ENCODE measurements at regions not wholly inside any gene's neighbourhood (a gene's known extent, or its start where the extent isn't known, plus 50 kb on each side); places are given as distances from the start of the nearest gene placed in this dataset.

DNA sequence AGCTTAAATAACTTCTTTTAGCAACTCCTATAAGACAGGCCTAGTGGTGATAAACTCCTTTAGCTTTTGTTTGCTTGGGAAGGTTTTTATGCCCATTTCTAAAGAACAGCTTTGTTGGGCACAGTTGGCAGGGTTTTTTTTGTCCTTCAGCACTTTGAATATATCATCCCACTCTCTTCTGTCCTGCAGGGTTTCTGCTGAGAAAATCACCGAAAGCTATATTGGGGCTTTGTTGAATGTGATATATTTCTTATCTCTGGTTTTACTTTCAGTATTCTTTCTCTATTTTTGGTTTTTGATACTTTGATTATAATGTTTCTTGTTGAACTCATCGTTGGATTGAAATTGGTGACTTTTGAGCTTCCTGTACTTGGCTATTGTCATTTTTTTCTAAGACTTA, 372.8 kb upstream of the ZC3H15 start:
- Mint-ChIP-seq H3K9me3 (ENCODE audit: unreplicated experiment) (no peaks in the 10 kb centered on the region), H3K27me3 (ENCODE audit: insufficient read depth, unreplicated experiment) (peaks cover 2% of the 10 kb centered on the region), H3K36me3 (ENCODE audit: insufficient read depth, unreplicated experiment) (no peaks in the 10 kb centered on the region), H3K27ac (ENCODE audit: unreplicated experiment) (no peak overlapping the region), H3K4me1 (ENCODE audit: low read depth, unreplicated experiment) (no peaks in the 10 kb centered on the region), H3K4me3 (ENCODE audit: unreplicated experiment) (no peak overlapping the region)
- intact Hi-C loops (cut with micrococcal nuclease; ENCODE audit: unreplicated experiment): no loop called here
- H3K9me3 ChIP-seq: no peaks in the 10 kb centered on the region
- H3K27me3 ChIP-seq (replicated peaks; ENCODE audit: control insufficient read depth, insufficient read depth, low read length): no peaks in the 10 kb centered on the region
- no TSS peak for BruUV-seq (replicated peaks)
- ChIA-PET CTCF (no interaction called here), POLR2A (no interaction called here)
- H3K36me3 ChIP-seq (ENCODE audit: control insufficient read depth, insufficient read depth, low read length): no peaks in the 10 kb centered on the region
- TF ChIP-seq, protein P1, sequence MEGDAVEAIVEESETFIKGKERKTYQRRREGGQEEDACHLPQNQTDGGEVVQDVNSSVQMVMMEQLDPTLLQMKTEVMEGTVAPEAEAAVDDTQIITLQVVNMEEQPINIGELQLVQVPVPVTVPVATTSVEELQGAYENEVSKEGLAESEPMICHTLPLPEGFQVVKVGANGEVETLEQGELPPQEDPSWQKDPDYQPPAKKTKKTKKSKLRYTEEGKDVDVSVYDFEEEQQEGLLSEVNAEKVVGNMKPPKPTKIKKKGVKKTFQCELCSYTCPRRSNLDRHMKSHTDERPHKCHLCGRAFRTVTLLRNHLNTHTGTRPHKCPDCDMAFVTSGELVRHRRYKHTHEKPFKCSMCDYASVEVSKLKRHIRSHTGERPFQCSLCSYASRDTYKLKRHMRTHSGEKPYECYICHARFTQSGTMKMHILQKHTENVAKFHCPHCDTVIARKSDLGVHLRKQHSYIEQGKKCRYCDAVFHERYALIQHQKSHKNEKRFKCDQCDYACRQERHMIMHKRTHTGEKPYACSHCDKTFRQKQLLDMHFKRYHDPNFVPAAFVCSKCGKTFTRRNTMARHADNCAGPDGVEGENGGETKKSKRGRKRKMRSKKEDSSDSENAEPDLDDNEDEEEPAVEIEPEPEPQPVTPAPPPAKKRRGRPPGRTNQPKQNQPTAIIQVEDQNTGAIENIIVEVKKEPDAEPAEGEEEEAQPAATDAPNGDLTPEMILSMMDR (IDR thresholded peaks at IDR 0.05; ENCODE audit: insufficient read depth in 1 of 2, low read depth in 1 of 2, low read length in 1 of 2, severe bottlenecking in 1 of 2, unreplicated experiment in 1 of 2): no peak
- DNase-seq: no peak
- H3K4me1 ChIP-seq: no peaks in the 10 kb centered on the region
- no peak overlapping the region for H3K4me3 ChIP-seq (ENCODE audit: low read depth, low read length)

DNA sequence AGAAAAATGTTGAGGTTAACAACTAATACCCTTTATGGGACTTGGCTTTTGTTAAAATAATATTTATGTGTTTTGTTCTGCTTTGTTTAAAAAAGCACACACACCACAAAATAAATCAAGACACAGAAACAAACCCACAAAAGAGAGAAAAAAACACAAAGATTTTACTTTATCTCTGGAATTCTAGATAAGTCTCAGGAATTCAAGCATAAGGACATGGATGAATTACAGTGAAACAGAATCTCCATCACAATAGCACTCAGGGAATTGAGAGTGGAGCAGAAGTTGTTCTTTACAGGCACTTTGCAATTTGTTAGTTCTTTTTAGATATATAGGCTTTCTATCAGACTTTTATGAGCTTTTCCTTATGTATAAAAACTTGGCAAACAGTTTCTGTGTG, 360.9 kb upstream of the ZC3H15 start:
- TF ChIP-seq, protein P1 (IDR thresholded peaks at IDR 0.05; ENCODE audit: insufficient read depth in 1 of 2, low read depth in 1 of 2, low read length in 1 of 2, severe bottlenecking in 1 of 2, unreplicated experiment in 1 of 2): no peak
- BruUV-seq (replicated peaks): no TSS peak
- H3K36me3 Mint-ChIP-seq (ENCODE audit: insufficient read depth, unreplicated experiment): no peaks in the 10 kb centered on the region
- H3K4me3 Mint-ChIP-seq (ENCODE audit: unreplicated experiment): no peak overlapping the region
- Histone ChIP-seq H3K9me3 (no peaks in the 10 kb centered on the region), H3K4me3 (ENCODE audit: low read depth, low read length) (no peak overlapping the region), H3K27me3 (replicated peaks; ENCODE audit: control insufficient read depth, insufficient read depth, low read length) (no peaks in the 10 kb centered on the region), H3K36me3 (ENCODE audit: control insufficient read depth, insufficient read depth, low read length) (no peaks in the 10 kb centered on the region), H3K4me1 (no peaks in the 10 kb centered on the region)
- no peak overlapping the region for H3K27ac Mint-ChIP-seq (ENCODE audit: unreplicated experiment)
- no peaks in the 10 kb centered on the region for H3K9me3 Mint-ChIP-seq (ENCODE audit: unreplicated experiment)
- intact Hi-C loops (cut with micrococcal nuclease; ENCODE audit: unreplicated experiment): loop anchor here (5.0 kb wide), 1 partner anchor 37 kb away; no protein-coding TSS in a partner anchor
- ChIA-PET POLR2A (no interaction called here), CTCF (no interaction called here)
- no peak for DNase-seq
- H3K4me1 Mint-ChIP-seq (ENCODE audit: low read depth, unreplicated experiment): peaks cover 3% of the 10 kb centered on the region
- H3K27me3 Mint-ChIP-seq (ENCODE audit: insufficient read depth, unreplicated experiment): no peaks in the 10 kb centered on the region

DNA sequence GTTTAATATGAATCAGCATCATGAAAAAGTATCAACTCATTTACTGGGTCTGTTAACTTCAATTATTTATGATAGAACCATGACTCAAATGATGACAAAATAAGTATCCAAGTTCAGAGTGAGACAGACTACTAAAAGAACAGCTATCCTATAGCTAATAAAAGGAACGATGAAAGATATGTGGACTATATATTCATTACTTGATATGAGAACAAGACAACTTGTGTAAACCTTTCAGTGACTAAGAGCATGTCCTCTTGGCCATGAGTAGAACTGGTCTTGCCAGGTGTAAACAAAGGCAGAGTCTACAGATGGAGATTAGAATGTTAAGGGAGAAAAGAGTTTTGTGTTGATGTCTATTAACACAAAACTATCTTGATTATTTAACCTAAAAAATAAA, 360.4 kb upstream of the ZC3H15 start:
- no peak overlapping the region for H3K4me3 ChIP-seq (ENCODE audit: low read depth, low read length)
- TF ChIP-seq, protein P1 (IDR thresholded peaks at IDR 0.05; ENCODE audit: insufficient read depth in 1 of 2, low read depth in 1 of 2, low read length in 1 of 2, severe bottlenecking in 1 of 2, unreplicated experiment in 1 of 2): no peak
- no peaks in the 10 kb centered on the region for H3K4me1 ChIP-seq
- no peaks in the 10 kb centered on the region for H3K36me3 ChIP-seq (ENCODE audit: control insufficient read depth, insufficient read depth, low read length)
- intact Hi-C loops (cut with micrococcal nuclease; ENCODE audit: unreplicated experiment): loop anchor here (5.0 kb wide), 1 partner anchor 37 kb away; no protein-coding TSS in a partner anchor
- Mint-ChIP-seq H3K4me3 (ENCODE audit: unreplicated experiment) (no peak overlapping the region), H3K27ac (ENCODE audit: unreplicated experiment) (no peak overlapping the region), H3K9me3 (ENCODE audit: unreplicated experiment) (no peaks in the 10 kb centered on the region), H3K27me3 (ENCODE audit: insufficient read depth, unreplicated experiment) (no peaks in the 10 kb centered on the region), H3K36me3 (ENCODE audit: insufficient read depth, unreplicated experiment) (no peaks in the 10 kb centered on the region), H3K4me1 (ENCODE audit: low read depth, unreplicated experiment) (peaks cover 8% of the 10 kb centered on the region)
- no peak for DNase-seq
- no peaks in the 10 kb centered on the region for H3K27me3 ChIP-seq (replicated peaks; ENCODE audit: control insufficient read depth, insufficient read depth, low read length)
- BruUV-seq (replicated peaks): no TSS peak
- ChIA-PET CTCF (no interaction called here), POLR2A (no interaction called here)
- H3K9me3 ChIP-seq: no peaks in the 10 kb centered on the region
